Caki2 (cell line): ENCODE measurements at regions not wholly inside any gene's neighbourhood (a gene's known extent, or its start where the extent isn't known, plus 50 kb on each side); places are given as distances from the start of the nearest gene placed in this dataset.
"Not testable (repeated sequence)": the region's sequence is repeated elsewhere in the genome, so short reads cannot be mapped to it uniquely, and the experiment has no call there.

Source experiments
- DNase-seq: peaks from one replicate; pipeline ENCODE4 v3.0.0-alpha.2; 2015; ENCODE audit warnings: low read depth
- in situ Hi-C: cut with HindIII; loops from 2 replicates; pipeline ENCODE4 v1.10.0; 2016; ENCODE audit warnings: low sequenced_read_pairs, low pct_unique_long_range_greater_than_20kb, mixed read lengths

- DNase-seq = no peak
- in situ Hi-C loops = no loop called here
These were observed 1063.4 kb upstream of the CHAC2 start for GRCh38 chr2:52704251-52704650.

- in situ Hi-C loops = no loop called here
- DNase-seq = no peak
These were observed 1064.6 kb upstream of the CHAC2 start for GRCh38 chr2:52703004-52703403.

DNA sequence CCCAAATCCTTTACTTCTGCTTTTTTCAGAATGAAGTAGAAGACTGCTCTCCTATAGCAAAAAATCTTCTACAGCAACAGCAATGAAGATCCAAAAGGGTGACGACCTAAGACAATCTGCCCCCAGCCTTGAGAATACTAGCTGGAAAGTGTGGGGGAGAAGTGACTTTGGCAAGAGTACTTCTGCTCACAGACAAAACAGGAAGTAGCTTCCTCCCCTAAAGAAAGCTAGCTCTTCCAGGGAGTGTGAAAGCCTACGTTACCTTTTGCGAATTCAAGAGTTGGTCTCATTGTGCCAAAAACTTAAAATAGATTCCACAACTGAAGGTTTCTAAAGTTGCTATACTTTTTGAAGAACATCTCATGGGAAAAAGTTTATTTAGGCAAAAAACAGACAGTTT, 1069.2 kb upstream of the CHAC2 start:
- in situ Hi-C loops = no loop called here
- DNase-seq = no peak

DNA sequence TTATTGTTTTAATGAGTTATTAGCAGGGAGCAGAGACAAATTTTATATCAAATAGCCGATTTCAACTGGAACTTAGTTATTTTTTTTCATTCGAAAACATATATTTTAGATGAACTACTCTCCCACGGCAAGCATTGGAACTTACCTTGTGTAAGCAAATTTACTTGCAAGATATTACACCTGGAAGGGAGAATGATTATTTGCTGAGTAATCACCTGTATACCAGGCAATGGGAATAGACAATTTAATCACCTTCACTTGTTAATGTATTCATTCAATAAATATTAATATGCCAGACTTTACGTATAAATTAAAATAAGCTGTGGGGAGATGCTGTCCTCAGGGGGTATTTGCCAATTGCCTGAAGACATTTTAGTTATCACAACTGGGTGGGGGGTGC, 1069.9 kb upstream of the CHAC2 start:
- DNase-seq = no peak
- in situ Hi-C loops = no loop called here

DNA sequence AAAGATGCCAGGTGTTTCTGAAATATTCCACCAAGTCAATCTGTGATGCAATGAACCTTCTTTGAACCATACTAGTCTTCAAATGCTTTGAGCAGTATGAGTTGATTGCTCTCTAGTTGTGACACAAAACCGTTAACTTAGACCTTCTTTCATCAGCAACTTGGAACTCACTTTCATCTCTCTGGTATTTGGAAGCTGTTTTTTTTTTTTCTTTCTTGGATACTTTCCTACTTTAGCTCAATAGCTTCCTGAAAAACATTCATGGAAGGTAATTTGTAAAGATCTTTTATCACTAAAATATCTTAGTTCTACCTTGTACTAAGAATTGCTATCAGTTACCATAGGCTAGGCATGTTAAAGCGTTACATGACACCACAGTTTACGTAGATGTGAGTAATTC, 1071.9 kb upstream of the CHAC2 start:
- no peak for DNase-seq
- in situ Hi-C loops = no loop called here

GRCh38 chr2:52686935-52687334, 1080.7 kb upstream of the CHAC2 start:
- in situ Hi-C loops = no loop called here
- peak; percentile 6 for DNase-seq

GRCh38 chr2:52676056-52676455, 1091.5 kb upstream of the CHAC2 start:
- DNase-seq = no peak
- in situ Hi-C loops = no loop called here

DNA sequence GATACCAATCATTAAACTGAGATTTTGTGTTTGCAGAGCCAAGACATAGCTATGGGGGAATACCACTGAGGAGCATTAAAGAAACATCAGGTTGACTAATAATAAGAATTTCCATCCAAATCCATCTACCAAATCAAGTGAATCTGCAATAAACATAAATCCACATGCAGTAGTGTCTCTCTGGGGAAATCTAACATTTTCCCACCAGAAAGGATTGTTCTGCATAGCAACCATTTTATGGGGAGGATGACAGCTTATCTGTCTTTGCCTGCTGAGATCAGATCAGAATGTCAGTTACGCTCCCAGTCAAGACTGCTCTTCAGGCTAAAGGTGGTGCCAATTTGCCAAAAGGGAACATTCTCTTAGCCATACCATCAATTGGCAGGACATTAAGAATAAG, 1098.9 kb upstream of the CHAC2 start:
- in situ Hi-C loops = no loop called here
- DNase-seq = no peak

GRCh38 chr2:52659546-52659945, 1108.1 kb upstream of the CHAC2 start:
- in situ Hi-C loops = no loop called here

DNA sequence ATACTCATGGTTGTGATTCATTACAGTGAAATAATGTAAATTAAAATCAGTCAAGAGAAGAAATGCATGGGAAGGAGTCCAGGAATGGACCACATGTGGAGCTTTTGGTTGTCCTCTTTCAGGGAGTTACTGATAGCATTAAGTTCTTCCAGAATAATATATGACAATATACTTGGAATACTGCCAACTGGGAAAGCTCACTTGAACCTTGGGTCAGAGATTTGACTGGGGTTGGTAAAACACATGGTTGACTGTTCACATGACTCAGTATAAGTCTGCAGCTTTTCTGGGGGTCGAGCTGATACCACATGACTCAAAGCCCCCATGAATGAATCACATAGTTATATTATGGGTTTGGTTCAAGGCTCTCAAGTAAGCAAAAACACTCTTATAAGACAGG, 1109.0 kb upstream of the CHAC2 start:
- DNase-seq = peak; percentile 89
- in situ Hi-C loops = no loop called here

More at GRCh38 chr2:52659546-52659945, 1108.1 kb upstream of the CHAC2 start:
- DNase-seq = no peak

DNA sequence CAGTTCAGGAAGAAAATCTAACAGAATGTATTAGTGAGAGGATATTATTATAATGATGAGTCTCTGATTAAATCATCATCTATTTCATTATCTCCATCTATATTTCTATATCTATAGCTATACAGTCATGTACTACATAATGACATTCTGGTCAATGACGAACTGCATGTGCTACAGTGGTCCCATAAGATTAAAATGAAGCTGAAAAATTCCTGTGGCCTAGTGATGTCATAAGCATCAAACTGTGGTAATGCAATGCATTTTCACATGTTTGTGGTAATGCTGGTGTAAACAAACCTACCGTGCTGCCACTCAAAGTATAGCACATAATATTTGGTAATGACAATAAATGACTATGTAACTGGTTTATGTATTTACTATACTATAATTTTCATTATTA, 1127.9 kb upstream of the CHAC2 start:
- DNase-seq = no peak
- in situ Hi-C loops = no loop called here

- DNase-seq = no peak
- in situ Hi-C loops = no loop called here
These were observed 1135.1 kb upstream of the CHAC2 start for GRCh38 chr2:52632543-52632942.

GRCh38 chr2:52629944-52630343, 1137.7 kb upstream of the CHAC2 start:
- in situ Hi-C loops = no loop called here
- DNase-seq = no peak

GRCh38 chr2:52629531-52629930, 1138.1 kb upstream of the CHAC2 start:
- in situ Hi-C loops = no loop called here
- no peak for DNase-seq

DNA sequence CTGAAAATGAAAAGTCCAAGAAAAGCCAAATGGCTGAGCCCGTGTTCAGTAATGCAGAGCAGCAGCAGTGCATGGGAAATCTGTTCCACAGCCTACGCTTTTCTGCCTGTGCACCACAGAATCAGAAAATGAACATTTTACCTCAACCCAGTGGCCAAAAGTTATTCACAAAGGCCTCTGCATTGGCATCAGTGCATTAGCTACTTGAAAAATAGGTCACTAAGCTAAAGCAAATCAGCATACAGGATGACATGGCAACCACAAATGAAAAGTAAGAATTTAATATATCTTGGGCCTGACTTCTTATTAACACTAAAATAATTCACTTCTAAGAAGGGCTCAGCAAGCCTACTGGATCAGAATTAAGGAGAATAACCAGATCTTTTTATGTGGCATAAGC, 1145.3 kb upstream of the CHAC2 start:
- in situ Hi-C loops = no loop called here
- no peak for DNase-seq

- in situ Hi-C loops = no loop called here
- no peak for DNase-seq
These were observed 1154.5 kb upstream of the CHAC2 start for GRCh38 chr2:52613064-52613463.

DNA sequence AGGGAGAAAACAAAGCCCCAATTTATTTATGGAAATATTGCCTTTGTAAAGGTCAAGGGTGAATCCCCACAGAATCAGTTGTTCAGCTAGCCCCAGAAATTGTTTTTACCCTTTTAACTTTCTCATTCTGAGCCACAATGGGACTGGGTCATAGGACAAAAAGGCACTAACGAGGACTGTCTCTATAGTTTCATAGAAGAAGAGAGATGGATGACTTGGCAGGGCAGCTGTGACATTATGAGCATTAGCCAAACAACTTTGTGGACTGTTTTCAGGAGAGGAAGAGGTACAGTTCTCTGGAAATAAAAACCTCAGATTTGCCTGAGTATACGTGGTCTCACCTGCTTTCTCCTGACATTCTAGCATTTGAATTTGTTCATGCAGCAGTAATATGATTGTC, 1155.8 kb upstream of the CHAC2 start:
- no peak for DNase-seq
- in situ Hi-C loops = no loop called here

- in situ Hi-C loops = no loop called here
- no peak for DNase-seq
These were observed 1159.6 kb upstream of the CHAC2 start for GRCh38 chr2:52608030-52608429.

- in situ Hi-C loops = no loop called here
- DNase-seq = no peak
These were observed 1170.3 kb upstream of the CHAC2 start for GRCh38 chr2:52597346-52597745.

- in situ Hi-C loops = no loop called here
- peak; percentile 1 for DNase-seq
These were observed 1173.6 kb upstream of the CHAC2 start for GRCh38 chr2:52594026-52594425.

GRCh38 chr2:52584071-52584470, 1183.5 kb upstream of the CHAC2 start:
- DNase-seq, in situ Hi-C loops: not testable (repeated sequence)
